GM21619 (cell line): ENCODE measurements at regions not wholly inside any gene's neighbourhood (a gene's known extent, or its start where the extent isn't known, plus 50 kb on each side); places are given as distances from the start of the nearest gene placed in this dataset.

Experiments
- ATAC-seq: cut with Tn5 transposase; IDR thresholded peaks from one replicate; pipeline ENCODE4 v1.9.1; 2021; ENCODE audit not compliant: unreplicated experiment

GRCh38 chr6:29884261-29884660, 56.6 kb downstream of the HLA-G start:
- no peak for ATAC-seq

GRCh38 chr6:29886701-29887100, 55.6 kb upstream of the HLA-A start:
- no peak for ATAC-seq

- peak; percentile 40 for ATAC-seq
Measured at GRCh38 chr6:29887330-29887818, 55.0 kb upstream of the HLA-A start.

- peak; percentile 64 for ATAC-seq
Measured at GRCh38 chr6:29887819-29888776, 54.2 kb upstream of the HLA-A start.
